Endothelial cell (in vitro differentiated cells): ENCODE measurements at regions not wholly inside any gene's neighbourhood (a gene's known extent, or its start where the extent isn't known, plus 50 kb on each side); places are given as distances from the start of the nearest gene placed in this dataset.

ENCODE experiments used
- DNase-seq: peaks from one replicate; pipeline ENCODE4 v3.0.0; 2021; ENCODE audit warnings: low spot score
- H3K27ac Mint-ChIP-seq: one replicate; pipeline ENCODE4 v1.8.0; 2021; ENCODE audit warnings: mixed read lengths, inconsistent platforms; ENCODE audit not compliant: unreplicated experiment
- H3K27me3 Mint-ChIP-seq: one replicate; pipeline ENCODE4 v1.8.0; 2021; ENCODE audit warnings: mild to moderate bottlenecking, moderate library complexity, mixed read lengths, inconsistent platforms; ENCODE audit not compliant: unreplicated experiment
- H3K36me3 Mint-ChIP-seq: one replicate; pipeline ENCODE4 v1.8.0; 2021; ENCODE audit warnings: mild to moderate bottlenecking, low read depth, mixed read lengths, inconsistent platforms; ENCODE audit not compliant: unreplicated experiment
- H3K4me1 Mint-ChIP-seq: one replicate; pipeline ENCODE4 v1.8.0; 2021; ENCODE audit warnings: mild to moderate bottlenecking, mixed read lengths, inconsistent platforms; ENCODE audit not compliant: unreplicated experiment
- H3K4me3 Mint-ChIP-seq: one replicate; pipeline ENCODE4 v1.8.0; 2021; ENCODE audit warnings: mild to moderate bottlenecking, mixed read lengths, inconsistent platforms; ENCODE audit not compliant: unreplicated experiment
- H3K9me3 Mint-ChIP-seq: one replicate; pipeline ENCODE4 v1.8.0; 2021; ENCODE audit warnings: mixed read lengths, inconsistent platforms; ENCODE audit not compliant: unreplicated experiment
- CTCF ChIP-seq: fragments of 200-600 bp; sonication (generic); IDR thresholded peaks from one replicate; pipeline ENCODE4 v1.5.0; 2021; ENCODE audit warnings: antibody characterized with exemption; ENCODE audit not compliant: unreplicated experiment

GRCh38 chr2:64713686-64714085 lies 60.0 kb upstream of the SERTAD2 start:
- Mint-ChIP-seq H3K27ac (no peak overlapping the region), H3K27me3 (no peaks in the 10 kb centered on the region), H3K4me1 (peaks cover 25% of the 10 kb centered on the region), H3K36me3 (no peaks in the 10 kb centered on the region), H3K4me3 (no peak overlapping the region), H3K9me3 (no peaks in the 10 kb centered on the region)
- no peak for DNase-seq
- TF ChIP-seq CTCF = no peak

- Mint-ChIP-seq H3K9me3 (no peaks in the 10 kb centered on the region), H3K27ac (peak overlapping the region; percentile 55)
- DNase-seq = no peak
Observed at GRCh38 chr2:64716569-64716968, 62.9 kb upstream of the SERTAD2 start.

GRCh38 chr2:64718250-64718885 lies 64.7 kb upstream of the SERTAD2 start:
- no peak overlapping the region for H3K4me3 Mint-ChIP-seq
- DNase-seq = no peak
- H3K9me3 Mint-ChIP-seq = no peaks in the 10 kb centered on the region
- no peaks in the 10 kb centered on the region for H3K27me3 Mint-ChIP-seq
- peaks cover 20% of the 10 kb centered on the region for H3K4me1 Mint-ChIP-seq
- no peak for TF ChIP-seq CTCF
- no peaks in the 10 kb centered on the region for H3K36me3 Mint-ChIP-seq
- no peak overlapping the region for H3K27ac Mint-ChIP-seq

More at GRCh38 chr2:64716569-64716968, 62.9 kb upstream of the SERTAD2 start:
- H3K27me3 Mint-ChIP-seq = no peaks in the 10 kb centered on the region
- H3K4me1 Mint-ChIP-seq = peaks cover 20% of the 10 kb centered on the region
- no peak overlapping the region for H3K4me3 Mint-ChIP-seq
- TF ChIP-seq CTCF = no peak
- no peaks in the 10 kb centered on the region for H3K36me3 Mint-ChIP-seq

GRCh38 chr2:64720535-64721319 lies 67.0 kb upstream of the SERTAD2 start:
- Mint-ChIP-seq H3K4me1 (peaks cover 19% of the 10 kb centered on the region), H3K27me3 (peaks cover 1% of the 10 kb centered on the region), H3K9me3 (no peaks in the 10 kb centered on the region), H3K36me3 (no peaks in the 10 kb centered on the region), H3K4me3 (no peak overlapping the region), H3K27ac (no peak overlapping the region)
- TF ChIP-seq CTCF = no peak
- DNase-seq = no peak

- Mint-ChIP-seq H3K36me3 (no peaks in the 10 kb centered on the region), H3K4me1 (peaks cover 14% of the 10 kb centered on the region), H3K9me3 (no peaks in the 10 kb centered on the region), H3K27me3 (peaks cover 1% of the 10 kb centered on the region), H3K4me3 (no peak overlapping the region), H3K27ac (no peak overlapping the region)
- DNase-seq = no peak
- TF ChIP-seq CTCF = no peak
Observed at GRCh38 chr2:64721320-64721623, 67.6 kb upstream of the SERTAD2 start.
